AG09309 (cell line): ENCODE measurements at regions not wholly inside any gene's neighbourhood (a gene's known extent, or its start where the extent isn't known, plus 50 kb on each side); places are given as distances from the start of the nearest gene placed in this dataset.

Experiments used
- DNase-seq: peaks from one replicate; pipeline ENCODE4 v3.0.0-alpha.2; 2010; ENCODE audit warnings: low read depth
- H3K4me3 ChIP-seq: 2 replicates; pipeline ENCODE4 v1.5.1; 2011; ENCODE audit warnings: mild to moderate bottlenecking, low read depth, low read length, moderate library complexity; ENCODE audit not compliant: control insufficient read depth
- TF ChIP-seq, protein P1 (sequence below): IDR thresholded peaks from 2 replicates; pipeline ENCODE4 v1.5.1; 2011; ENCODE audit warnings: mild to moderate bottlenecking, low read depth, low read length, inconsistent platforms; ENCODE audit not compliant: insufficient read depth, control insufficient read depth; ENCODE audit errors: missing control alignments

DNA sequence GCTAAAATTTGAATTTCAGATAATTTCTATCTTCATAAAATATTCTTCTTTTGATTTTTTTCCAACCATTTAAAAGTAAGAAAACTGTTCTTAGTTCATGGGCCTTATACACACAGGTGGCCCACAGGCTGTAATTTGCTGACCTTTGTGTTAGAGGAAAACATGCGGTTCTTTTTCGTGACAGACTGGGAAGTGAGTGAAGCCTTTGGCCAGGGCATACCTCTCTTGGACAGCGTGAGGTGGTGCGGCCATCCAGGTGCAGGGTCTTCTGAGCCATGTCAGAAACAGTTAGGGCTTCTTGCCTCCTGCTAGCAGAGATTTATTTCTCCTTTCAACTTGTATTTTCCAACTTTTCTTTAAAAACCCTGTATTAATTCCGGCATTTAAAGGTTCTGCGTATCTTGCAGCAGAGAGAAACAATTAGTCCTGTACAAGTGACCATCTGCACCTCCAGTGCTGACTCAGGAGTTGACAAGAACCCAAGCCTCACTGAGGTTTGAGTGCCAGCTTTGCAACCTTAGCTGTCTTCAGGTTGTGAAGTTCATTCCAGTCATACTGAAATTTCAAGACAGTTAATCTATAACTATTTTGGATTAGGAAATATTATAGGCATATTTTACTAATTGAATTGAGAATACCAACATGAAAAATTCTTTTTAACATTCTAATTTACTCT, 177.8 kb downstream of the LY86 start:
- no peak for DNase-seq
- TF ChIP-seq, protein P1, sequence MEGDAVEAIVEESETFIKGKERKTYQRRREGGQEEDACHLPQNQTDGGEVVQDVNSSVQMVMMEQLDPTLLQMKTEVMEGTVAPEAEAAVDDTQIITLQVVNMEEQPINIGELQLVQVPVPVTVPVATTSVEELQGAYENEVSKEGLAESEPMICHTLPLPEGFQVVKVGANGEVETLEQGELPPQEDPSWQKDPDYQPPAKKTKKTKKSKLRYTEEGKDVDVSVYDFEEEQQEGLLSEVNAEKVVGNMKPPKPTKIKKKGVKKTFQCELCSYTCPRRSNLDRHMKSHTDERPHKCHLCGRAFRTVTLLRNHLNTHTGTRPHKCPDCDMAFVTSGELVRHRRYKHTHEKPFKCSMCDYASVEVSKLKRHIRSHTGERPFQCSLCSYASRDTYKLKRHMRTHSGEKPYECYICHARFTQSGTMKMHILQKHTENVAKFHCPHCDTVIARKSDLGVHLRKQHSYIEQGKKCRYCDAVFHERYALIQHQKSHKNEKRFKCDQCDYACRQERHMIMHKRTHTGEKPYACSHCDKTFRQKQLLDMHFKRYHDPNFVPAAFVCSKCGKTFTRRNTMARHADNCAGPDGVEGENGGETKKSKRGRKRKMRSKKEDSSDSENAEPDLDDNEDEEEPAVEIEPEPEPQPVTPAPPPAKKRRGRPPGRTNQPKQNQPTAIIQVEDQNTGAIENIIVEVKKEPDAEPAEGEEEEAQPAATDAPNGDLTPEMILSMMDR = no peak
- no peak overlapping the region for H3K4me3 ChIP-seq

DNA sequence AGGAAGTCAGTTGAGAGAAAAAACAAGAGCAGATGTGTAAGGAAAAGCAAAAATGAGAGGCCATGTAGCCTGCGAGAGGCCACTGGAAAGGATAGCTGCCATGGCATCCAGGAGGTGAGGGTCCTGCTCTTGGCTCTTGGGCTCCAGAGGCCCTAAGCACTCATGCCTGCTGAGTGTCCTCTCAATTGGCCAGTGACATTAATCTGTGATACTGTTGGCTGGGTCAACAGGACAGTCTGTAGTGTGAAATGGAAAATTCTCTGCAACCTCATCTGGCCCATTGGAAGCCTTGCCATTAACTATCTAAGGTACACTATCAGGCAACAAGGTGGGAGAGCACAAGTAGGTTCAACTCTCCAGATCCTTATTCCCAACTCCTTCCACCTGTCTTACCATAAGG, 180.9 kb downstream of the LY86 start:
- TF ChIP-seq, protein P1 = no peak
- DNase-seq = no peak
- H3K4me3 ChIP-seq = no peak overlapping the region

DNA sequence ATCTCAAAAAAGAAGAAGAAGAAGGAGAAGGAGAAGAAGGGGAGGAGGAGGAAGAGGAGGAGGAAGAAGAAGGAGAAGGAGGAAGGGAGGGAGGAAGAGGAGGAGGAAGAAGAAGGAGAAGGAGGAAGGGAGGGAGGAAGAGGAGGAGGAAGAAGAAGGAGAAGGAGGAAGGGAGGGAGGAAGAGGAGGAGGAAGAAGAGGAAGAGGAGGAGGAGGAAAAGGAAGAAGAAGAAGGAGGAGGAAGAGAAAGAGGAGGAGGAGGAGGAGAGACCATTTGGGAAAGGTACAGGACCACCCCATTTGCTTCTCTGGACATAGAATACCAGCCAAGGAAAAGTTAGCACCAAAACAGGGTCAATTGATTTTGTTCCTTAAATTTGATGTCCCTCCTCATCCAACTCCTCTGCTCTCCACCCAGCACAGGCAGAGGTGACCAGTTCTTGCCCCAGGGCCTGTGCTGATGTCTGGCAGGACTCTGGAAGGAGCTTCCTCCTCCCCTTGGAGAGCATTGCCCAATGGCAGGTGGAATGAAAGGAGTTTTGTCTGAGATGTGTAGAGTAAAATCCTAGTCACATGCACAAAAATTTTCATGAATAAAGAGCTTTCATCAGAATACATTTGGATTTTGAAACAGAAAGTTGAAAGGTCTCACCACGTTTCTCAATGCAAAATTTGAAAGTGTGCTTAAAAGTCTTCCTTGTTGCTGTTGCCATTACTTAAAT, 182.9 kb downstream of the LY86 start:
- TF ChIP-seq, protein P1 = no peak
- DNase-seq = no peak
- H3K4me3 ChIP-seq = no peak overlapping the region

DNA sequence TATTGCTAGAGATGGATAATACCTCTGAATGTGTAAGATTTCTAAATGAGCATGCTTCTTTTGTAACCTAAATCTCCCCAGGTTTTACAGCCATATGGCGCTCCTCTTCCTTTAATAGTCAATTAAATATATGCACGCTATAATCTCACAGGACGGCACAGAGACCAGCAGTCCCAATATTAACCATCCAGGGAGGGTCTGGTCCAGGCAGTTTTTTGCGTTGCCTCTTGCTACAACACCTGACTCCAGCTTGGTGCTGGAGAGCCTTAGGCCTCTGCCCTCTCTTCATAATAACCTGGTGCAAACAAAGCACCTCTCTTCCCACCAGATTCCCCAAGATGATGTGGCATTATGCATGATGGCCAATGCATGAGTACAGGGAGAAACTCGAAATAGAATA, 183.4 kb downstream of the LY86 start:
- DNase-seq = no peak
- TF ChIP-seq, protein P1 = no peak
- H3K4me3 ChIP-seq = no peak overlapping the region

DNA sequence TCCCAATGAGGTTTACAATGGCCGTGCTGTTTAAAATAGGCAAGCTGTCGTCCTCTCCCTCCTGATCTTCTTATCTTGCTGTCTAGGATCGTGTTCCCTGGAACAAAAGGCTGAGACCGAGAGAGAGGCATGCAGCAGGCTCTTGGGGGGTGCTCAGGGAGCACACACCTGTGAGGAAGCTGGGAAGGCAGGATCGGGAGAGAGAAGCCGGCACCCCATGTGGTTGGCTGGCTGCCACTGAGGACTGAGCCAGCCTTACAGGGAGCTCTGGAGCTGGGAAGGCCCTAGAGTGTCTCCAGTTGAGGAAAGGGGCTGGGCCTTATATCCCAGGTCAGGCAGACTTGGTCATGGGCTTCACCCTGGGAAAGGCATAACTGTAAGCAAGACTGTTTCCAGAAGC, 184.2 kb downstream of the LY86 start:
- DNase-seq = no peak
- TF ChIP-seq, protein P1 = no peak

DNA sequence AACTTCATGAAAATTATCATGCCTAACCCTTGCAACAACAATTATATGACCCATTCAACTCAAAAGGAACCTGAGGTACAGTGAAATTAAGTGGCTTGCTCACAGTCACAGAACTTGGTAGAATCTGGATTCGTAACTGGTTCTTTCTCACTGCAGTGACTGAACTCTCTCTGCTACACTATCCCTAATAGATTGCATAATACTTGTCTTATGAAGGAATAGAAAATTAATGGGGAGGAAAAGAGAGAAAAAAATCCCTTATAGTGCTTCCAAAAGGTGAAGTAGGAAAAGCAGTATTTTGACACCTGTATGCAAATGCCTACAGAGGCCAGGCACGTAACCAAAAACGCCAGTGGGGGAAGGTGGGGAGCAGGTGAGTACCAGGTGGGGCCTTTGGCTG, 186.6 kb downstream of the LY86 start:
- DNase-seq = no peak
- TF ChIP-seq, protein P1 = no peak
- H3K4me3 ChIP-seq = no peak overlapping the region

More for the DNA sequence above, 184.2 kb downstream of the LY86 start:
- H3K4me3 ChIP-seq = no peak overlapping the region
